HT-29 (cell line): ENCODE measurements at regions not wholly inside any gene's neighbourhood (a gene's known extent, or its start where the extent isn't known, plus 50 kb on each side); places are given as distances from the start of the nearest gene placed in this dataset.
"Not testable (repeated sequence)": the region's sequence is repeated elsewhere in the genome, so short reads cannot be mapped to it uniquely, and the experiment has no call there.

Source experiments
- DNase-seq: peaks from one replicate; pipeline ENCODE4 v3.0.0-alpha.2; 2015; ENCODE audit warnings: low spot score

- peak; percentile 40 for DNase-seq
Observed at GRCh38 chr13:111584101-111584672, 263.7 kb downstream of the TEX29 start.

GRCh38 chr13:111584870-111585269, 264.4 kb downstream of the TEX29 start:
- DNase-seq = no peak

GRCh38 chr13:111586291-111586690, 265.8 kb downstream of the TEX29 start:
- DNase-seq = no peak

GRCh38 chr13:111587249-111587648, 266.8 kb downstream of the TEX29 start:
- DNase-seq = no peak

- DNase-seq = no peak
Observed at GRCh38 chr13:111589321-111589720, 268.9 kb downstream of the TEX29 start.

GRCh38 chr13:111589992-111590391, 269.6 kb downstream of the TEX29 start:
- DNase-seq = no peak

GRCh38 chr13:111590796-111591195, 270.4 kb downstream of the TEX29 start:
- DNase-seq = no peak

GRCh38 chr13:111593490-111593889, 273.0 kb downstream of the TEX29 start:
- DNase-seq = not testable (repeated sequence)

- no peak for DNase-seq
Observed at GRCh38 chr13:111594606-111595005, 274.2 kb downstream of the TEX29 start.

- DNase-seq = no peak
Observed at GRCh38 chr13:111595276-111595675, 274.8 kb downstream of the TEX29 start.

GRCh38 chr13:111595791-111596190, 275.3 kb downstream of the TEX29 start:
- DNase-seq = no peak

- no peak for DNase-seq
Observed at GRCh38 chr13:111597191-111597611, 276.8 kb downstream of the TEX29 start.

- no peak for DNase-seq
Observed at GRCh38 chr13:111597618-111598017, 277.2 kb downstream of the TEX29 start.

GRCh38 chr13:111598747-111599146, 278.3 kb downstream of the TEX29 start:
- DNase-seq = no peak

GRCh38 chr13:111599791-111600190, 279.3 kb downstream of the TEX29 start:
- DNase-seq = no peak

- no peak for DNase-seq
Observed at GRCh38 chr13:111602874-111603273, 282.4 kb downstream of the TEX29 start.

GRCh38 chr13:111604097-111604496, 283.7 kb downstream of the TEX29 start:
- no peak for DNase-seq

GRCh38 chr13:111608556-111608955, 288.1 kb downstream of the TEX29 start:
- DNase-seq = no peak

GRCh38 chr13:111609631-111610030, 289.2 kb downstream of the TEX29 start:
- DNase-seq = no peak

GRCh38 chr13:111610081-111610480, 289.6 kb downstream of the TEX29 start:
- no peak for DNase-seq

GRCh38 chr13:111610879-111611278, 290.4 kb downstream of the TEX29 start:
- DNase-seq = no peak

GRCh38 chr13:111611651-111612050, 291.2 kb downstream of the TEX29 start:
- no peak for DNase-seq

GRCh38 chr13:111612886-111613285, 292.4 kb downstream of the TEX29 start:
- DNase-seq = no peak

GRCh38 chr13:111614009-111614408, 293.6 kb downstream of the TEX29 start:
- no peak for DNase-seq
